B cell (primary cell): ENCODE measurements at regions not wholly inside any gene's neighbourhood (a gene's known extent, or its start where the extent isn't known, plus 50 kb on each side); places are given as distances from the start of the nearest gene placed in this dataset.

Experiments used
- ATAC-seq: fragments of 200-7000 bp; cut with Tn5 transposase; one replicate; pipeline ENCODE4 v1.10.0; 2021; ENCODE audit warnings: low read depth, mild to moderate bottlenecking, moderate number of reproducible peaks, moderate library complexity
- CTCF ChIA-PET: fragments of 350-600 bp; sonication (Branson Sonifier 250); formaldehyde crosslinking; loops from one replicate; lab custom pipeline; 2021; ENCODE audit warnings: antibody characterized with exemption, inconsistent platforms; lab: Charles Lee
- POLR2A ChIA-PET: fragments of 350-600 bp; sonication (Branson Sonifier 250); formaldehyde crosslinking; loops from one replicate; lab custom pipeline; 2021; ENCODE audit warnings: antibody characterized with exemption; lab: Charles Lee
- DNase-seq: peaks from one replicate; pipeline ENCODE4 v3.0.0; 2013
- H2AFZ ChIP-seq: 2 replicates; pipeline ENCODE4 v1.6.1; 2012; ENCODE audit warnings: mild to moderate bottlenecking, low read depth, low read length; ENCODE audit not compliant: insufficient read depth, poor library complexity, severe bottlenecking
- H3K27ac ChIP-seq, 2 donors: 1 replicate in 1 of 2; 2 replicates in 1 of 2; pipeline ENCODE4 v1.5.1; 2012 to 2013; ENCODE audit warnings: low read length in 2 of 2, mild to moderate bottlenecking in 2 of 2, moderate library complexity in 1 of 2
- H3K27me3 ChIP-seq, 4 experiments: fragments of 200-600 bp in 1 of 4; sonication (generic) in 1 of 4; replicated peaks in 1 of 4; 1 replicate in 2 of 4; 2 replicates in 2 of 4; pipeline versions ENCODE4 v1.6.1 to v1.7.0; 2013 to 2016; ENCODE audit warnings: low read length in 3 of 4, mild to moderate bottlenecking in 2 of 4, mixed read lengths in 1 of 4, moderate library complexity in 1 of 4; ENCODE audit not compliant: insufficient read depth in 4 of 4, control insufficient read depth in 3 of 4; ENCODE audit errors: control extremely low read depth in 1 of 4
- H3K36me3 ChIP-seq, 2 experiments: replicated peaks in 1 of 2; 1 replicate in 1 of 2; 2 replicates in 1 of 2; pipeline versions ENCODE4 v1.6.1 to v1.7.1; 2013; ENCODE audit warnings: low read length in 1 of 2; ENCODE audit not compliant: insufficient read depth in 2 of 2, control insufficient read depth in 1 of 2; ENCODE audit errors: control extremely low read depth in 1 of 2, extremely low read depth in 1 of 2
- H3K4me1 ChIP-seq, 2 donors: fragments of 200-600 bp in 1 of 2; sonication (generic) in 1 of 2; 1 replicate in 1 of 2; 2 replicates in 1 of 2; pipeline versions ENCODE4 v1.5.1 to v1.6.1; 2013 to 2017; ENCODE audit warnings: low read length in 2 of 2; ENCODE audit not compliant: control insufficient read depth in 2 of 2, insufficient read depth in 2 of 2
- H3K4me2 ChIP-seq: replicated peaks from 2 replicates; pipeline ENCODE3; 2012; ENCODE audit warnings: mild to moderate bottlenecking, low read depth, low read length; ENCODE audit not compliant: poor library complexity, severe bottlenecking
- H3K4me3 ChIP-seq, 5 experiments: fragments of 200-600 bp in 1 of 5; sonication (generic) in 1 of 5; 1 replicate in 3 of 5; 2 replicates in 2 of 5; pipeline versions ENCODE4 v1.5.1 to v1.7.0; 2011 to 2016; ENCODE audit warnings: low read length in 4 of 5, mild to moderate bottlenecking in 4 of 5, low read depth in 2 of 5, control low read depth in 1 of 5, moderate library complexity in 1 of 5; ENCODE audit not compliant: insufficient read depth in 1 of 5; ENCODE audit errors: control extremely low read depth in 1 of 5, extremely low read depth in 1 of 5
- H3K79me2 ChIP-seq: fragments of 200-600 bp; sonication (generic); one replicate; pipeline ENCODE4 v1.6.0; 2016; ENCODE audit warnings: low read length; ENCODE audit not compliant: control insufficient read depth, insufficient read depth
- H3K9ac ChIP-seq: fragments of 200-600 bp; sonication (generic); 2 replicates; pipeline ENCODE4 v1.6.1; 2017; ENCODE audit warnings: mild to moderate bottlenecking, low read length, moderate library complexity
- H3K9me3 ChIP-seq, 3 donors: one replicate each; pipeline versions ENCODE4 v1.6.1 to v1.7.1; 2013; ENCODE audit warnings: low read length in 2 of 3; ENCODE audit not compliant: control insufficient read depth in 2 of 3, insufficient read depth in 1 of 3; ENCODE audit errors: control extremely low read depth in 1 of 3
- H4K20me1 ChIP-seq: 2 replicates; pipeline ENCODE4 v1.6.0; 2012; ENCODE audit warnings: mild to moderate bottlenecking, low read length; ENCODE audit not compliant: insufficient read depth, control insufficient read depth, poor library complexity, severe bottlenecking
- H3K27ac Mint-ChIP-seq: one replicate; pipeline ENCODE4 v1.8.0; 2021; ENCODE audit warnings: mixed read lengths
- H3K27me3 Mint-ChIP-seq: one replicate; pipeline ENCODE4 v1.8.0; 2021; ENCODE audit warnings: mixed read lengths
- H3K4me1 Mint-ChIP-seq: one replicate; pipeline ENCODE4 v1.8.0; 2021; ENCODE audit warnings: mixed read lengths
- H3K4me3 Mint-ChIP-seq: one replicate; pipeline ENCODE4 v1.8.0; 2021; ENCODE audit warnings: mixed read lengths
- H3K9me3 Mint-ChIP-seq: one replicate; pipeline ENCODE4 v1.8.0; 2022; ENCODE audit warnings: mixed read lengths; ENCODE audit not compliant: insufficient read depth
- CTCF ChIP-seq: fragments of 200-600 bp; IDR thresholded peaks from one replicate; pipeline ENCODE4 v1.8.0; 2022; ENCODE audit warnings: antibody characterized with exemption, mild to moderate bottlenecking
- EZH2 ChIP-seq: IDR thresholded peaks from 2 replicates; pipeline ENCODE4 v1.6.1; 2012; ENCODE audit warnings: borderline replicate concordance, low read depth, mild to moderate bottlenecking, moderate library complexity, low read length; ENCODE audit not compliant: insufficient read depth, poor library complexity, severe bottlenecking
- whole genome bisulfite sequencing: methylation state at CpG from one replicate; pipeline ENCODE4 v1.1.5; 2013; ENCODE audit warnings: missing lambda C conversion rate; ENCODE audit not compliant: insufficient coverage; 5-methylcytosine and 5-hydroxymethylcytosine counted together
- intact Hi-C: fragments of 100-400 bp; cut with micrococcal nuclease; formaldehyde crosslinking; loops from one replicate; pipeline ENCODE4 v1.10.0; 2022

GRCh38 chrX:4655743-4656142 lies 942.3 kb upstream of the PRKX start:
- CTCF ChIA-PET: no interaction called here
- ATAC-seq: no peak
- H3K4me3 Mint-ChIP-seq: no peak overlapping the region
- Histone ChIP-seq H3K9me3 (no peaks in the 10 kb centered on the region), H3K27me3 (no peaks in the 10 kb centered on the region), H2AFZ (no peak overlapping the region), H3K9ac (no peak overlapping the region), H4K20me1 (no peaks in the 10 kb centered on the region), H3K4me3 (no peak overlapping the region), H3K79me2 (no peaks in the 10 kb centered on the region), H3K27ac (no peak overlapping the region), H3K4me1 (no peaks in the 10 kb centered on the region), H3K36me3 (no peaks in the 10 kb centered on the region), H3K4me2 (no peak overlapping the region)
- POLR2A ChIA-PET: no interaction called here
- no peak overlapping the region for H3K27ac Mint-ChIP-seq
- intact Hi-C loops: no loop called here
- no peak for DNase-seq
- TF ChIP-seq EZH2 (no peak), CTCF (no peak)
- H3K9me3 Mint-ChIP-seq: no peaks in the 10 kb centered on the region
- no peaks in the 10 kb centered on the region for H3K4me1 Mint-ChIP-seq
- no peaks in the 10 kb centered on the region for H3K27me3 Mint-ChIP-seq
- no CpG with 5 or more reads among the region's 4 CpGs for WGBS

GRCh38 chrX:4642114-4642513 lies 928.7 kb upstream of the PRKX start:
- POLR2A ChIA-PET: no interaction called here

More at GRCh38 chrX:4642114-4642513, 928.7 kb upstream of the PRKX start:
- Histone ChIP-seq H3K9ac (no peak overlapping the region), H3K27me3 (no peaks in the 10 kb centered on the region), H3K79me2 (no peaks in the 10 kb centered on the region), H3K36me3 (no peaks in the 10 kb centered on the region), H3K4me2 (no peak overlapping the region), H4K20me1 (no peaks in the 10 kb centered on the region), H3K4me3 (no peak overlapping the region), H3K27ac (no peak overlapping the region), H3K9me3 (no peaks in the 10 kb centered on the region), H2AFZ (no peak overlapping the region), H3K4me1 (no peaks in the 10 kb centered on the region)
- no peak overlapping the region for H3K4me3 Mint-ChIP-seq
- CTCF ChIA-PET: no interaction called here
- DNase-seq (no peak), ATAC-seq (no peak)
- H3K27me3 Mint-ChIP-seq: no peaks in the 10 kb centered on the region
- TF ChIP-seq EZH2 (no peak), CTCF (no peak)
- H3K9me3 Mint-ChIP-seq: no peaks in the 10 kb centered on the region
- WGBS: no CpG with 5 or more reads among the region's 2 CpGs
- H3K4me1 Mint-ChIP-seq: no peaks in the 10 kb centered on the region
- H3K27ac Mint-ChIP-seq: no peak overlapping the region
- intact Hi-C loops: no loop called here
